ENCODE measurements at regions not wholly inside any gene's neighbourhood (a gene's known extent, or its start where the extent isn't known, plus 50 kb on each side); places are given as distances from the start of the nearest gene placed in this dataset.

GRCh38 chr5:120016717-120017382 lies 387.5 kb downstream of the FAM170A start:
- DNase-seq: no peak

- no peak for DNase-seq
Measured at GRCh38 chr5:120017513-120017912, 388.2 kb downstream of the FAM170A start.

- DNase-seq: no peak
Measured at GRCh38 chr5:120035181-120035580, 405.8 kb downstream of the FAM170A start.

- DNase-seq: no peak
Measured at GRCh38 chr5:120035815-120036577, 406.6 kb downstream of the FAM170A start.

- DNase-seq: no peak
Measured at GRCh38 chr5:120037451-120037850, 408.1 kb downstream of the FAM170A start.

GRCh38 chr5:120039111-120039510 lies 409.8 kb downstream of the FAM170A start:
- DNase-seq: no peak

GRCh38 chr5:120043431-120043830 lies 414.1 kb downstream of the FAM170A start:
- no peak for DNase-seq

GRCh38 chr5:120052916-120053828 lies 410.9 kb upstream of the PRR16 start:
- no peak for DNase-seq

- DNase-seq: no peak
Measured at GRCh38 chr5:120053841-120054240, 410.3 kb upstream of the PRR16 start.

GRCh38 chr5:120055858-120056257 lies 408.2 kb upstream of the PRR16 start:
- no peak for DNase-seq

GRCh38 chr5:120062515-120062917 lies 401.6 kb upstream of the PRR16 start:
- no peak for DNase-seq

- DNase-seq: no peak
Measured at GRCh38 chr5:120072068-120072761, 391.9 kb upstream of the PRR16 start.

- no peak for DNase-seq
Measured at GRCh38 chr5:120073722-120074121, 390.4 kb upstream of the PRR16 start.

- DNase-seq: no peak
Measured at GRCh38 chr5:120080781-120081180, 383.3 kb upstream of the PRR16 start.

GRCh38 chr5:120082316-120083068 lies 381.6 kb upstream of the PRR16 start:
- DNase-seq: no peak

GRCh38 chr5:120083851-120084542 lies 380.1 kb upstream of the PRR16 start:
- DNase-seq: no peak

- no peak for DNase-seq
Measured at GRCh38 chr5:120084543-120084870, 379.6 kb upstream of the PRR16 start.

GRCh38 chr5:120086081-120086480 lies 378.0 kb upstream of the PRR16 start:
- no peak for DNase-seq

GRCh38 chr5:120088412-120088811 lies 375.7 kb upstream of the PRR16 start:
- no peak for DNase-seq

- no peak for DNase-seq
Measured at GRCh38 chr5:120088836-120089235, 375.3 kb upstream of the PRR16 start.

GRCh38 chr5:120091376-120091948 lies 372.6 kb upstream of the PRR16 start:
- DNase-seq: no peak
